Skeletal muscle cell (primary cell): ENCODE measurements at regions not wholly inside any gene's neighbourhood (a gene's known extent, or its start where the extent isn't known, plus 50 kb on each side); places are given as distances from the start of the nearest gene placed in this dataset.

Experiments
- DNase-seq: peaks from one replicate; pipeline ENCODE4 v3.0.0-alpha.2; 2010; ENCODE audit warnings: low read depth
- H3K4me3 ChIP-seq: 2 replicates; pipeline ENCODE4 v1.5.1; 2011; ENCODE audit warnings: low read depth, mild to moderate bottlenecking, control low read depth, low read length, moderate library complexity

DNA sequence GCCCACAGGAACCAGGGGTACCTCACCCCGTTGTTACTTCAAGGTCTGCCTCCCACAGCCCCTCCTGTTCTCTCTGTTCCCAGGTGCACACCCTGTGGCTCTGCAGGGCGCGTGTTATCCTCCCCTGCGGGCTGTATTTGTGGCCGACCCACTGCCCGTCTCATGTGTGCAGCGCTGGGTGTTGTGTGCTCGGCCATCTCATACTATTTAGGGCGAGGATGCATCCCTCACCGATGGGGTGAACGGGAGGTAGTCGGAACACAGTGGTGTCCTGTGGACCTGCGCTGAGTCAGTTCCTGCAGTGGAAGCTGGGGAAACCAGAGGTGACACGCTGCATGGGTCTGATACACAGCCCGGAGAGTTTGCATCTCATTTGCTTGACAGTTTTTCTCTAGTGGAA, 94.5 kb upstream of the SULF2 start:
- no peak overlapping the region for H3K4me3 ChIP-seq
- DNase-seq: no peak

DNA sequence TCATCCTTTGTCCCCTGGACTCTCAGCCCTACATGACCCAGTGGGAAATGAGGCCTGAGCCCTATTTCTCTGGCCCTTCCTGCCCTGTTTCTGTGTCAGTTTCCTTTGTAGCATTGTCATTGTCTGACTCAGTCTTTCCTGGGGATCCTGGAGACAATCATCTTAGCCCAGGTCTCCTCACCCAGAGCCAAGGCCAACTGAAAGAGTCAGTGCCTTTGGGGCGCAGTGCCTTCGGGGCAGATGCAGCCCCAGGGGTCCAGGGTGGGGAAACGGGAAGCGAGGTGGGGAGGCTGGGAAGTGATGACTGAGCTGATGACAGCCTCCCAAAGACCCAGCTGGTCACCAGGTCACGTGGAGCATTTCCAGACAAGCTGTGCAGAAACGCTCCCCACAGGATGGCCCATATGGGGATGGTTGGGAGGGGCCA, 93.3 kb upstream of the SULF2 start:
- DNase-seq: no peak

DNA sequence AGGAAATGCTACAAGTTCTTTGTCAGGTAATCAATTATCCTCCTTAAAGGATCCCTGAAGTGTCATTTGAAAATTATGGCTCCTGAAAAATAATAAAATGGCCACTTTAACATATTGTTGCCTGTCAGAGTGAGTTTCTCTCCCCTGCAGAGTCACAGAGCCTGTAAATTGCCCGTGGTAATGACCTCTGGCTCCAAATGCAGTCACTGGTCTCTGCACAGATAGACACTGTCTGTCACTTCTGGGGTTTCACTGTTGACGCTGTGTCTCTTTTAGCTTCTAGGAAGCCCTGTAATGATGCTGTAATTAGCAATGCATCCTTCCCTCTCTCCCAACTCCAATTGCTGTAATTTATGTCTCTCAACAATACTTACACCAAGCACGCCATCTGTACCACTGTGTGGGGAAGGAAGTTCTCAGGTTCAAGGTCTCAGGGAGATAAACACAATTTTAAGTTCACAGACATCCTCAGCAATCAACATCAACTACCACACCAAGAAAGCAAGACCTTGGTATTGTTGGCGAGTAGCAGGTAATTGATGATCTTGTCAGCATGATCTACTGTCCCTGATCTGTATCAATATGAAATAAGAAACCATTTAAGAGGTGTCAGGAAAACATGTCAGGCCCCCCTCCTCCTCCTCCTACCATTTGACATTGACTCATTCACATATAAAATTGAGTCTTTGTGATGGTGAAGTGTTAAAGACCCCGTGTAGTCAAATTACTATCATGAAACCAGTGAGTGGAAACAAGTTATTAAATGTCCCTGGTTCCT, 91.2 kb upstream of the SULF2 start:
- no peak for DNase-seq

More for the DNA sequence above, 93.3 kb upstream of the SULF2 start:
- H3K4me3 ChIP-seq: no peak overlapping the region

DNA sequence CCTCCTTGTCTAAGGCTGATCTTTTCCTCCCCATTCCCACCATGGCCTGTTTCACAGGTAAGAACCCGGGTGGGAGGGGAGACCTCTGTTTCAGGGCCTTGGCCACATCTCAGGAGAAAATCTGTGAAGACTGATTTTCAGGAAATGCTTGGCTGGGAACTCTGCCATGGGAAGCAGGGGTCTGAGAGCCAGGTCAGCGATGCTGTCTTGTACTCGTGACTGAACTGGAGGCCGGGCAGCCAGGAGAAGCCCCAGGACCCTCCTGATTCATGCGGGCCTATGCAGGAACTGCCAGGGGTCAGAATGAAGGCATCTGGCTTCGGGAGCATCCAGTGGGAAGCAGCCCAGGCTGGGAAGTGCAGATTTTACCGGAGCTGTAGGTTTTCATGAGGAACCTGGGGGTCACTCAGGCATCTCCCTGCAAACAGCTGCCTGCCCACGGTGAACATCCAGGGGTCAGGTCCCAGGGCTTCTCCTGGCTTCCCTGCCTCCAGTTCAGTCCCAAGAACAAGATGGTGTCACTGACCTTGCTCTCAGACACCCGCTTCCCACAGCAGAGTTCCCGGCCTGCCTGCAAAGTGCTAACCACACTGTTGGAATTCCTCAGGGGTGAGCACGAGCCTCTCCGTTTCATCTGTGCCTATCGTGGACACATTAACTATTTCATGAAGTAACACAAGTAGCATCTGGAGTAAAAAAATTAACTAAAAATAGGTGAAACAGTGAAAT, 90.2 kb upstream of the SULF2 start:
- DNase-seq: no peak
- no peak overlapping the region for H3K4me3 ChIP-seq

More for the DNA sequence above, 91.2 kb upstream of the SULF2 start:
- H3K4me3 ChIP-seq: no peak overlapping the region

DNA sequence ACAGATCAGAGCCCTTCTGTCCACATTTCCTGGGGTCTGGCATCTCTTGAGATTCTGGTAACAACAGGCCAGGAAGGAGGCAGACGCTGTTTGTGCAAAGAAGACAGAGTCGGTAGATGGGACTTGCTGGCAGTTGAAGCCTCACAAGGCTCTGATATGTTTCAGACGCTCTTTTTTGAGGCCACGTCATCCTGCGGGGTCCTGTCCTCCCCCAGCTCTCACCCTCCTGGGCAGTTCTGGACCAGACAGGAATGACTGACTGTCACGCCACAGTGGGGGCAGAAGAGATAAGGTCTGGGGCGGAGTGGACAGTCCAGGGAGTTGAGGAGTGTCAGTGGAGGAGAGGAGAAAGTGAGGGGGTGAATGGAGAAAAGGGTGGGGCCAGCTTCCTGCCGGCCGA, 87.1 kb upstream of the SULF2 start:
- DNase-seq: no peak
- H3K4me3 ChIP-seq: no peak overlapping the region

DNA sequence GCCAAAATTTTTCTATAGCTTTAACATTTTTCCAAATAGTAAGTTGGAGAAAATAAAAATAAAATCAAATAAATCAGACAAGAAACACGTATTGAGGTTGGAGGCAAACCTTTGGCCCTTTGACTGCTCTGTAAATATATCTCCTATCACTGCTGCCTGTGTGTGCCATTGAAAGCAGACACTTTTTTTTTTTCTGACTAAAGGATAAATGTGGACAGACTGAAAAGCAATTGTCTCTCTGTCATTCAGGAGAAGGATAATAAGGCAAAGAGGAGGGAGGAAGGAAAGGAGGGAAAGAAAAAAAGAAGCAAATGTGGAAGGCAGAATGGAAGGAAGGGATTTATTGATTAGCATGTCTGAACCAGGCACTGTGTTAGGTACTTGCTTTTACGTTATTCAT, 85.2 kb upstream of the SULF2 start:
- no peak for DNase-seq
- no peak overlapping the region for H3K4me3 ChIP-seq

DNA sequence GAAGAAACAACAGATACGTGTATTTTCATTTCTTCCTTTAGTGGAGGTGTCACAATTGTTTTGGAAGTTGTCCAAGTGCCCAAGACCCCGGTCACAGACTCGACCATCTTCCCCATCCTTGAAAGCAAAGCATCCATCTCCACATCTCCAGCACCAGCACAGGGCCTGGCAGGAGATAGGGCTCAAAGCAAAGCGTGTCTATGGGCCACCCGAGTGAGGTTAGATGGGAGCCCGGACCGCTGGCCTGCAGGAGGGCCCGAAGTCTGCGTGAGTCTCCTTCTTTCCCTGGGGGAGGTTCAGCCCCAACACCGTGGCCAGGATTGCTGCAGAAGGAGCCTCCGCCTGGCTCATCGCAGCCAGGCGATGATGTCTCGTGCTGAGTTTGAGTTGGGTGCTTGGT, 83.5 kb upstream of the SULF2 start:
- DNase-seq: no peak
- no peak overlapping the region for H3K4me3 ChIP-seq

DNA sequence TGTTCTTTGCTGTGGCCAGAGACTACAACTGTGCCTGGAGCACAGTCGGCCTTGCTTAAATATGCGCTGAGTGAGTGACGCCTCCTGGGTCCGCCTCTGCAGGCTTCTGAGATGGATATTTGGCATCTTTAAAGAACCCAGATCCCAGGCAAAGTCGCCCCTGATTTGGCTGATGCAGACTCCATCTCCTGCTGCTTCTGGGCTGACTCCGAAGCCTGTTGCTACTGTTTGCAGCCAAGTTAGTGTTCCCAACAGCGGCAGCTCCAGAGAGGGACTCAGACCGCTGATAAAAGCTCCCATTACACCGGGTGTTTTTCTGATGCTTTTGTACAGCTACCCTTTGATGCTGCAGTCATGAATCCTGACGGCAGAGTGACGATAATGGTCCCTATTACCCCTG, 83.0 kb upstream of the SULF2 start:
- H3K4me3 ChIP-seq: no peak overlapping the region
- no peak for DNase-seq

DNA sequence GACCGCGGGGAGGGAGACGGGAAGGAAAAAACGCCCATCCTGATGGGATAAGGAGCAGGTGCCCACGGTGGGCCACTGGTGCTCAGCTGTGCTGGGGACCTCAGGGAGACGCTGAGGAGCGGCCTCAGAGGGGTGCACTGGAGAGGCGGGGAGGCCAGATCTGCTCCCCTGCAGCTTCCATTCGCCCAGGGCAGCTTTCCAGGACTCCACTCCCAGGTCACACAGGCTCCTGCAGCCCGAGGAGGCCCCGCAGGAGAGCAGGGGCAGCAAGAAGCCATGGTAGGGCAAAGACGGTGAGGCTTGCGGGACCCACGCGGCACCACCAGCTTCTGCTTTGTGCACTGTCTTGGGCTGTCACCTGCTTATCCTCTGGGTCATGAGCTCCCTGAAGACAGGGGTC, 82.5 kb upstream of the SULF2 start:
- DNase-seq: no peak
- no peak overlapping the region for H3K4me3 ChIP-seq

DNA sequence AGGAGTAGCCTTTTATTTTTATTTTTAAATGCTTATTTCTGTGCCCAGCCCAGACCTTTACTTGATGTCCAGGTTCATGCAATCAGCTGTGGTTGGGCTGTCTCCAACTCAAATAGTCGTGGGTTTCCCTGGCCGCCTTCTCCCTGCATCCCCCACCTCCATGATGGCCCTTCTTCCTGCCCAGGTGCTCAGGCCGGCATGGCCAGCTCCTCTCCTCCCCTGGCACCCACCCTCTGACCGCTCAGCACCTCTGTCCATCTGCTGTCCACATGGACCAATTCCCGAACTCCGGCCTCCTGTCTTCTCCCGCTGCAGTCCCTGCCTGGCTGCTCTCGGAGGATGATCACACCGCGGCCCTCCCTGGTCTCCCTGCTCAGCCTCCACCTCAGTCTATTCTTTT, 81.2 kb upstream of the SULF2 start:
- H3K4me3 ChIP-seq: no peak overlapping the region
- DNase-seq: no peak

DNA sequence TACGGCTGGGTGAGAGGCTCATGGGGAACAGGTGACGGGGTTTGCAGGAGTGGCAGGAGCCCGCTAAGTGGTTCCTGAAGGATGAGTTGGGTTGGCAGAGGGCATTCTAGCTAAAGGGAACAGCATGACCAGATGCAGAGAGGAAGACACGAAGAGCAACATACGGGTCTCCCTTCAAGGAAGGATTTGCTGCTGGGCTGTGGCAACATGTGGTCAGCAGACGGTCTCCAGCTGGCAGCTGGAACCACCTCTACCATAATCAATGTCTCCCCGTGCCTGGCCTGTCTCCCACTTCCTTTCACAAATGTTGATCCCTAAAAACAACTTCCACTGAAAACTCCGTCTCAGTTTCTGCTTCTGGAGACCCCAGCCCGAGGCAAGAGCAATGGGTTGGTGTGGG, 80.6 kb upstream of the SULF2 start:
- DNase-seq: no peak
- no peak overlapping the region for H3K4me3 ChIP-seq

DNA sequence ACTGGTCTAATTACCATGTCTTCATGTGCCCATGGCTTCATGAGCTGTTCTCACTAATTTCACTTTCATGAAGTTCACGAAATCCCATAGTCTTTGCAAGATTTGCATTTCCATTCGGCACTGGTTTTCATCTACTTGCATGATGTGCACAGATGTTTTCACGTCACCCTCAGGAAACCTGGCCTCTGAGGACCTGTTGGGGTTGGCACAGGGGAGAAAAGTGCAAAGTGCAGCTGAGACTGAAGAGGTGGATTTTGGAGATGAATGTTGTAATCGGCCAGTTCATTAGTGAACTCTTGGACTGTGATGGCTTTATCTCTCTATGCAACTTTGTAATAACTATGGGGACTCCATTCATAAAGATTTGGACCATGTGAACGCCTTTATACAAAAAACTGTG, 80.2 kb upstream of the SULF2 start:
- no peak overlapping the region for H3K4me3 ChIP-seq
- DNase-seq: no peak

DNA sequence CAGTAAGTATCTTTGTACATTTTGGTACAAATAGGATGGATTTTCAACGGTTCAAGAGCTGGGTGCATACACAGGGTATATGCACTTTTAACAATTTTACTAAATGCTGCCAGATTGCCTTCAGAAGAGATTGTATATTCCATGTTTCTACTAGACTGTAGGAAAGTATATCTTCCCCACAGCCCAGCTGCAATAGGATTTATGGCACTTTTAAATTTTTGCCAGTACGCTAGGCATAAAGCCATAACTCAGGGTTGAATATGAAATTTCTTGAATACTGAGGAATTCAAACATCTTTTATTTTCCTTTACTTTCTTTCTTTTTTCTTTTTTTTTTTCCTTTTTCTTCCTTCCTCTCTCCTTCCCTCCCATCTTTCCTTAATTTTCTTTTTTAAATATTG, 78.7 kb upstream of the SULF2 start:
- no peak for DNase-seq
- no peak overlapping the region for H3K4me3 ChIP-seq

DNA sequence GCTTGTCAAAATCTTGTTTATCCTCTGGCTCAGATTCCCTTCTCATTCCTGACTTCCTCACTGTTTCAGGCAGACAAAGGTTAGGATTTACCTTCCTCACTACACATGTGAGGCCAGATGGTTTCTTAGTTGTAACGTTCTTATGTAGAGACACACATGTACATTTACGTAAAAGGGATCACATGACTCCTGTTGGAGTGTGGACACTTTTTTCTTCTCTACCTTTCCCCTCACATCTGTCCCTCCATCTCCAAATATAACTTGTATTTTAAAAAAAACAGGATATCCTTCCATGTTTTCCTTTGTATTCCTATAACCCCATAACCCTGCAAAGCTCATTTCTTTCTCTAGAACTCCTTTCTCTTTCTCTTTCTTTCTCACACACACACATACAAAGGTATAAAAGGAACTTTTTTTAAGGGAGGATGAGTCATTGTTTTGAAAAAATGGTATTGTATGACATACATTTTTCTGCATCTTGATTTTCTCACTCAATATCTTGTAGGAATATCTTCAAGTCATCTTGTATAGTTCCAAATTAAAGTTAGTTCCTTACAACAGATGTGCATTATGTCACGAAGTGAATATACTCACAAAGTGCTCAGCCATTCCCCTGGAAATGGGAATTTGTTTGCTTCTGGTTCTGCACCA, 78.2 kb upstream of the SULF2 start:
- DNase-seq: no peak
- no peak overlapping the region for H3K4me3 ChIP-seq

DNA sequence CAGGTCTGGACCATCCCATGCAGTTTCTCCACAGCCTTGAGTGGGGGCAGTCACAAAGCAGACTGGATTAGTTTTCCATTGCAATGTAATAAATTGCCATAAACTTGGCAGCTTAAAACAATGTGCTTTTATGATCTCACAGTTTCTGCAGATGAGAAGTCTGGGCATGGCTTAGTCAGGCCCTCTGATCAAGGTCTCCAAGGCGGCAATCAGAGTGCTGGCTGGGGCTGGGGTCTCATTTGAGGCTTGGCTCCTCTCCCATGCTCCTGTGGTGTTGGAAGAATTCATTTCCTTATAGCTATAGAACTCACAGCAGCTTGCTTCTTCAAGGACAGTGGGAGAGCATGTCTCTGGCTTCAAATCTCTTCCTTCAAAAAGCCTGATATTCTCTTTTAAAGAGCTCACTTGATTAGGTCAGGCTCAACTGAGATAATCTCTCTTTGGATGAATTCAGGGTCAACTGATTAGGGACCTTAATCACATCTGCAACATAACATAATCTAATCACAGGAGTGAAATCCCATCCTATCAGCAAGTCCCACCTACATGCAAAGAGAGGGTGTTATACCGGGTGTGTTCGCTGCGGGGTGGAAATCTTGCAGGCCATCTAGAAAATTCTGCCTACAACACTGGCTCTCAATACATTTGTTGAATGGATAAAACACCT, 77.4 kb upstream of the SULF2 start:
- no peak for DNase-seq

DNA sequence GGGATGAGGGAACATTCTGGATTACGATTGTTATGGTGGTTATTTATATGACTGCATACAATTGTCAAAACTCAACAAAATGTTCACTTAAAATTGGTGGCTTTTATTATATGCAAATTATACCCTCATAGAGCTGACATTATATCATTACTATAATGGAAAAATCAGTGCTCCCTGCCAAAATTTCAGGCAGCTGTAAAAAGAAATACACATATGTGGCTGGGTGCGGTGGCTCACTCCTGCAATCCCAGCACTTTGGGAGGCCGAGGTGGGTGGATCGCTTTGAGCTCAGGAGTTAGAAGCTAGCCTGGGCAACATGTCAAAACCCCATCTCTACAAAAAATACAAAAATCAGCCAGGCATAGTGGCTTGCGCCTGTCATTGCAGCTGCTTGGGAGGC, 75.8 kb upstream of the SULF2 start:
- DNase-seq: no peak
- no peak overlapping the region for H3K4me3 ChIP-seq

More for the DNA sequence above, 77.4 kb upstream of the SULF2 start:
- no peak overlapping the region for H3K4me3 ChIP-seq

DNA sequence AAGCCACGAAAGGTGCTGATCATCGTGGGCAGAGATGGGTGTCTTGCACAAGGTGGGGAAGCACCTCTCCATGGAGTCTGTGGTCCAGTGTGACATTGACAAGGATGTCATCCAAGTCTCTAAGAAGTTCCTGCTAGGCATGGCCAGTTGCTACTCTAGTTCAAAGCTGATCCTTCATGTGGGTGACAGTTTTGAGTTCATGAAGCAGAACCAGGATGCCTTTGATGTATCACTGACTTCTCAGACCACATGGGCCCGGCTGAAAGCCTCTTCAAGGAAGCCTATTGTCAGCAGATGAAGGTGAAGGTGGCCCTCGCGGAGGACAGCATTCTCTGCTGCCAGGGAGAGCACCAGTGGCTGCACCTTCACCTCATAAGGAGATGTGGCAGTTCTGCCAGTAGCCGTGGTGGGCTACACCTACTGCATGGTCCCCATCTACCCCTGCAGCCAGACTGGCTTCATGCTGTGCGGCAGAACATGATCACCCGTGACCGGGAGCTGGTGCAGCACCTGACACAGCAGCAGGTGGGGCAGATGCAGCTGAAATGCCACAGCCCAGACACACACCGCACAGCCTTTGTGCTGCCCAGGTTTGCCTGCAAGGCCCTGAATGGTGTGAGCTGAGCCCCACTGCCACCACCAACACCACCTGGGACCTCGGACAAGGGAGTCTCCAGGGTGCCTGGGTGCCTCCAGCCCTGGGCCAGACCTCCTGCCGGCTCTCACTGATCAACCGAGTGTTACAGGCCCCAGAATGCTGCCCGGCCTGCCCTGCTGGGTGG, 75.0 kb upstream of the SULF2 start:
- DNase-seq: no peak
- H3K4me3 ChIP-seq: no peak overlapping the region

DNA sequence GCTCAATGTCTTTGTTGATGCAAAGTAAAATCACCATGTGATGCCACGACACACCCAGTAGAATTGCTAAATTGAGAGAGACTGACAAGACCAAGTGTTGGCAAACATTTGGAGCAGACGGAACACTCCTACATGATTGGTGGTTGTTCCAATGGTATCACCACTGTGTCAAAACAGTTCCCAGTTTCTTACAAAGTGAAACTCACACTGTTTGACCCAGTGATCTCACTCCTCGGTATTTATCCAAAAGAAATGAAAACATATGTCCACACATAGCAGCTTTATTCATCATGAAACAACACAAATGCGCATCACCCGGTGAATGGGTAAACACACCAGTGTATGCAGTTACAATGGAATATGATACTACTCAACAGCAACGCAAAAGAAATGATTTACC, 74.0 kb upstream of the SULF2 start:
- no peak for DNase-seq
- H3K4me3 ChIP-seq: no peak overlapping the region
